Activated B cell treated with CpG ODN at 0.5 μM for 24 hours (primary cell): ENCODE measurements at regions not wholly inside any gene's neighbourhood (a gene's known extent, or its start where the extent isn't known, plus 50 kb on each side); places are given as distances from the start of the nearest gene placed in this dataset.
A peak's percentile ranks its signal among the peaks of the same experiment; 100 is the strongest.

Experiments used
- ATAC-seq: fragments of 200-7000 bp; cut with Tn5 transposase; one replicate; pipeline ENCODE4 v1.10.0; 2021; ENCODE audit warnings: low read depth, mild to moderate bottlenecking, moderate library complexity
- CTCF ChIA-PET: fragments of 350-600 bp; sonication (Branson Sonifier 250); formaldehyde crosslinking; loops from one replicate; lab custom pipeline; 2021; ENCODE audit warnings: antibody characterized with exemption; lab: Charles Lee
- POLR2A ChIA-PET: fragments of 350-600 bp; sonication (Branson Sonifier 250); formaldehyde crosslinking; loops from one replicate; lab custom pipeline; 2021; ENCODE audit warnings: antibody characterized with exemption; lab: Charles Lee
- DNase-seq: peaks from one replicate; pipeline ENCODE4 v3.0.0; 2022
- H3K27ac Mint-ChIP-seq: one replicate; pipeline ENCODE4 v1.8.0; 2020; ENCODE audit warnings: mixed read lengths
- H3K27me3 Mint-ChIP-seq: one replicate; pipeline ENCODE4 v1.8.0; 2021; ENCODE audit warnings: mixed read lengths
- H3K36me3 Mint-ChIP-seq: one replicate; pipeline ENCODE4 v1.8.0; 2021; ENCODE audit warnings: low read depth, mixed read lengths
- H3K4me1 Mint-ChIP-seq: one replicate; pipeline ENCODE4 v1.8.0; 2021; ENCODE audit warnings: mixed read lengths
- H3K4me3 Mint-ChIP-seq: one replicate; pipeline ENCODE4 v1.8.0; 2020; ENCODE audit warnings: mild to moderate bottlenecking, mixed read lengths
- H3K9me3 Mint-ChIP-seq: one replicate; pipeline ENCODE4 v1.8.0; 2020; ENCODE audit warnings: mixed read lengths
- intact Hi-C: fragments of 100-400 bp; cut with micrococcal nuclease; formaldehyde crosslinking; loops from one replicate; pipeline ENCODE4 v1.15.1; 2024
- TF ChIP-seq, protein P1 (sequence below): fragments of 200-600 bp; IDR thresholded peaks from one replicate; pipeline ENCODE4 v1.8.0; 2022; ENCODE audit warnings: antibody characterized with exemption, mild to moderate bottlenecking

GRCh38 chr19:29342721-29343120 is 129.8 kb upstream of the UQCRFS1 start:
- H3K27me3 Mint-ChIP-seq = no peaks in the 10 kb centered on the region
- CTCF ChIA-PET = no interaction called here
- no peak for ATAC-seq

DNA sequence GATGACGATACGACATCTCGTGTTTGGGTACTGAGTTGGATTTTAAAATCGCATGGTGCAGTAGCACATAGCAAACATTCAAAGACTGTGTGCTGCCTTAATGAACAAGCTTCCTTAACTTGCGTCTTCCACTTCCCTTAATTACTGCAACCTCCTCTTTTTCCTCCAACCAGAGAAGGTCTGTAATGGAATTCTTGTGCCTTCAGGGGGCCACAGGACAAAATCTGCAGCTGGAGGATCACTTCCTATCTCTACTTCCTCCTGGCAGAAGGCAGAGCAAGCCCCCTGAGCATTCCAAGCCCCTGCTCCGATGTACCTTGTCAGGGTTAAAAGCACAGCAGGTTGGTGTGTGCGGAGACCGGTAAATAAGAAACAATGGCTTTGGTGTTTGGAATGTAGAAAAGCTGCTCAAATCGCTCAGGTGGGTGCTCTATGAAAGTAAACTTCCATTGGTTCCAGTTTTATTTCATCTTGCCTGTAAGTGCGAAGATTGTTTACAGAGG is 151.3 kb upstream of the UQCRFS1 start:
- Mint-ChIP-seq H3K36me3 (no peaks in the 10 kb centered on the region), H3K4me3 (no peak overlapping the region), H3K27me3 (no peaks in the 10 kb centered on the region), H3K9me3 (peaks cover 12% of the 10 kb centered on the region), H3K27ac (no peak overlapping the region), H3K4me1 (no peaks in the 10 kb centered on the region)
- POLR2A ChIA-PET = no interaction called here
- no peak for ATAC-seq
- CTCF ChIA-PET = no interaction called here
- intact Hi-C loops = no loop called here
- TF ChIP-seq, protein P1, sequence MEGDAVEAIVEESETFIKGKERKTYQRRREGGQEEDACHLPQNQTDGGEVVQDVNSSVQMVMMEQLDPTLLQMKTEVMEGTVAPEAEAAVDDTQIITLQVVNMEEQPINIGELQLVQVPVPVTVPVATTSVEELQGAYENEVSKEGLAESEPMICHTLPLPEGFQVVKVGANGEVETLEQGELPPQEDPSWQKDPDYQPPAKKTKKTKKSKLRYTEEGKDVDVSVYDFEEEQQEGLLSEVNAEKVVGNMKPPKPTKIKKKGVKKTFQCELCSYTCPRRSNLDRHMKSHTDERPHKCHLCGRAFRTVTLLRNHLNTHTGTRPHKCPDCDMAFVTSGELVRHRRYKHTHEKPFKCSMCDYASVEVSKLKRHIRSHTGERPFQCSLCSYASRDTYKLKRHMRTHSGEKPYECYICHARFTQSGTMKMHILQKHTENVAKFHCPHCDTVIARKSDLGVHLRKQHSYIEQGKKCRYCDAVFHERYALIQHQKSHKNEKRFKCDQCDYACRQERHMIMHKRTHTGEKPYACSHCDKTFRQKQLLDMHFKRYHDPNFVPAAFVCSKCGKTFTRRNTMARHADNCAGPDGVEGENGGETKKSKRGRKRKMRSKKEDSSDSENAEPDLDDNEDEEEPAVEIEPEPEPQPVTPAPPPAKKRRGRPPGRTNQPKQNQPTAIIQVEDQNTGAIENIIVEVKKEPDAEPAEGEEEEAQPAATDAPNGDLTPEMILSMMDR = no peak
- no peak for DNase-seq

More at GRCh38 chr19:29342721-29343120, 129.8 kb upstream of the UQCRFS1 start:
- no peaks in the 10 kb centered on the region for H3K4me1 Mint-ChIP-seq
- DNase-seq = no peak
- POLR2A ChIA-PET = no interaction called here
- peaks cover 40% of the 10 kb centered on the region for H3K9me3 Mint-ChIP-seq
- intact Hi-C loops = no loop called here
- H3K27ac Mint-ChIP-seq = no peak overlapping the region
- TF ChIP-seq, protein P1 = no peak
- H3K36me3 Mint-ChIP-seq = no peaks in the 10 kb centered on the region
- H3K4me3 Mint-ChIP-seq = no peak overlapping the region

DNA sequence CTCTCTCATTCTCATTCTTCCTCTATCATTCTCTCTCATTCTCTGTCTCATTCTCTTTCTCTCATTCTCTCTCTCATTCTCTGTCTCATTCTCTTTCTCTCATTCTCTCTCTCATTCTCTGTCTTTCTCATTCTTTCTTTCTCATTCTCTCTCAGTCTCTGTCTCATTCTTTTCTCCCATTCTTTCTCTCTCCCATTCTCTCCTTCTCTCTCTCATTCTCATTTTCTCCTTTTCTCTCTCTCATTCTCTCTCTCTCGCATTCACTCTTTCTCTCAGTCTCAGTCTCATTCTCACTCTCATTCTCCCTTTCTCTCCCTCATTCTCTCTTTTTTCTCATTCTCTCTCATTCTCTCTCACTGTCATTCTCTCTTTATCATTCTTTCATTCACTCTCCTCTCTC is 152.0 kb upstream of the UQCRFS1 start:
- intact Hi-C loops = no loop called here
- DNase-seq = no peak
- POLR2A ChIA-PET = no interaction called here
- CTCF ChIA-PET = no interaction called here
- Mint-ChIP-seq H3K4me1 (no peaks in the 10 kb centered on the region), H3K4me3 (no peak overlapping the region), H3K27ac (no peak overlapping the region), H3K27me3 (no peaks in the 10 kb centered on the region), H3K9me3 (peaks cover 12% of the 10 kb centered on the region), H3K36me3 (no peaks in the 10 kb centered on the region)
- no peak for ATAC-seq
- TF ChIP-seq, protein P1 = peak; percentile 56

GRCh38 chr19:29365836-29366417 is 153.0 kb upstream of the UQCRFS1 start:
- TF ChIP-seq, protein P1 = no peak
- Mint-ChIP-seq H3K9me3 (peaks cover 8% of the 10 kb centered on the region), H3K4me1 (no peaks in the 10 kb centered on the region), H3K36me3 (no peaks in the 10 kb centered on the region), H3K27me3 (no peaks in the 10 kb centered on the region), H3K27ac (no peak overlapping the region), H3K4me3 (no peak overlapping the region)
- CTCF ChIA-PET = no interaction called here
- DNase-seq = no peak
- POLR2A ChIA-PET = no interaction called here
- intact Hi-C loops = no loop called here
- ATAC-seq = no peak

- Mint-ChIP-seq H3K4me3 (no peak overlapping the region), H3K4me1 (no peaks in the 10 kb centered on the region), H3K27me3 (no peaks in the 10 kb centered on the region), H3K9me3 (peaks cover 8% of the 10 kb centered on the region), H3K27ac (no peak overlapping the region), H3K36me3 (no peaks in the 10 kb centered on the region)
- intact Hi-C loops = no loop called here
- ChIA-PET POLR2A (no interaction called here), CTCF (no interaction called here)
- TF ChIP-seq, protein P1 = no peak
- ATAC-seq (no peak), DNase-seq (no peak)
Observed at GRCh38 chr19:29366757-29367156, 153.8 kb upstream of the UQCRFS1 start.
